ENCODE measurements at regions not wholly inside any gene's neighbourhood (a gene's known extent, or its start where the extent isn't known, plus 50 kb on each side); places are given as distances from the start of the nearest gene placed in this dataset.

GRCh38 chr5:61948151-61948550, 357.9 kb upstream of the KIF2A start:
- intact Hi-C loops (cut with micrococcal nuclease; ENCODE audit: unreplicated experiment) = no loop called here
- H3K27ac Mint-ChIP-seq (ENCODE audit: unreplicated experiment) = no peak overlapping the region
- H3K4me1 Mint-ChIP-seq (ENCODE audit: low read depth, unreplicated experiment) = no peaks in the 10 kb centered on the region
- peaks cover 68% of the 10 kb centered on the region for H3K27me3 Mint-ChIP-seq (ENCODE audit: unreplicated experiment)
- TF ChIP-seq CTCF (IDR thresholded peaks at IDR 0.05; ENCODE audit: unreplicated experiment) = no peak
- no peak for DNase-seq
- CTCF ChIA-PET = no interaction called here
- no peaks in the 10 kb centered on the region for H3K36me3 Mint-ChIP-seq (ENCODE audit: insufficient read depth, unreplicated experiment)
- BruUV-seq (replicated peaks) = no TSS peak
- H3K9me3 Mint-ChIP-seq (ENCODE audit: low read depth, unreplicated experiment) = no peaks in the 10 kb centered on the region
- no peak overlapping the region for H3K4me3 Mint-ChIP-seq (ENCODE audit: low read depth, unreplicated experiment)

DNA sequence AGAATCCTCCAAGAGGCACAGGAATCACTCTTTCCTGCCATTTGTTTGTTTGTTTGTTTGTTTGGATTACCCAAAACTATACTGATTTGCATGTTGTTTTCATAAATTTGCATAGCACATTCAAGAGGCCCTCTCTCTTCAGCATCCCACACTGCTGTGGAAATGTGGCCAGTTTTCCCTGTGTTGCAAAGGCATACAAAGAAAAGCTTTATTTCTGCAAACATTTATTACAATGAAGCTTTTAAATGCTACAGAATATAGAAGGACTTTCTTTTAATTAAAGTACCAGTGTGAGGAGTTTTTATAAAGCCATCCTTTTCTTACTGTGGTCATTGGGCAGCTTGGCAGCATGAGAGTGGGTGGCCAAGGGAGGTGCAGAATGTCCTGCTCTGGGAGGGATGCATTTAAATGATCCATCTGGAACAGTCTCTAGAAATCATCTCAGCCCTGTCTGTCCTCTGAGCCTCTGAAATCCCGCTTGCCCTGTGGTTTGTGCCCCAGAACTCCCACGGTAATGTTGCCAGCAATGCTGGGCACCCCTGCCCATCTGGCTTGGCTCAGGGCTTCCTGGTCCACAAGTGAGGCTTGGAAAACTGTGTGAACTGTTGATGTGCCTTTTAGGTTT, 356.8 kb upstream of the KIF2A start:
- no TSS peak for BruUV-seq (replicated peaks)
- CTCF ChIA-PET = no interaction called here
- H3K27ac Mint-ChIP-seq (ENCODE audit: unreplicated experiment) = no peak overlapping the region
- no peaks in the 10 kb centered on the region for H3K9me3 Mint-ChIP-seq (ENCODE audit: low read depth, unreplicated experiment)
- no peaks in the 10 kb centered on the region for H3K4me1 Mint-ChIP-seq (ENCODE audit: low read depth, unreplicated experiment)
- TF ChIP-seq CTCF (IDR thresholded peaks at IDR 0.05; ENCODE audit: unreplicated experiment) = no peak
- peaks cover 58% of the 10 kb centered on the region for H3K27me3 Mint-ChIP-seq (ENCODE audit: unreplicated experiment)
- no peaks in the 10 kb centered on the region for H3K36me3 Mint-ChIP-seq (ENCODE audit: insufficient read depth, unreplicated experiment)
- intact Hi-C loops (cut with micrococcal nuclease; ENCODE audit: unreplicated experiment) = no loop called here
- DNase-seq = no peak
- H3K4me3 Mint-ChIP-seq (ENCODE audit: low read depth, unreplicated experiment) = no peak overlapping the region

DNA sequence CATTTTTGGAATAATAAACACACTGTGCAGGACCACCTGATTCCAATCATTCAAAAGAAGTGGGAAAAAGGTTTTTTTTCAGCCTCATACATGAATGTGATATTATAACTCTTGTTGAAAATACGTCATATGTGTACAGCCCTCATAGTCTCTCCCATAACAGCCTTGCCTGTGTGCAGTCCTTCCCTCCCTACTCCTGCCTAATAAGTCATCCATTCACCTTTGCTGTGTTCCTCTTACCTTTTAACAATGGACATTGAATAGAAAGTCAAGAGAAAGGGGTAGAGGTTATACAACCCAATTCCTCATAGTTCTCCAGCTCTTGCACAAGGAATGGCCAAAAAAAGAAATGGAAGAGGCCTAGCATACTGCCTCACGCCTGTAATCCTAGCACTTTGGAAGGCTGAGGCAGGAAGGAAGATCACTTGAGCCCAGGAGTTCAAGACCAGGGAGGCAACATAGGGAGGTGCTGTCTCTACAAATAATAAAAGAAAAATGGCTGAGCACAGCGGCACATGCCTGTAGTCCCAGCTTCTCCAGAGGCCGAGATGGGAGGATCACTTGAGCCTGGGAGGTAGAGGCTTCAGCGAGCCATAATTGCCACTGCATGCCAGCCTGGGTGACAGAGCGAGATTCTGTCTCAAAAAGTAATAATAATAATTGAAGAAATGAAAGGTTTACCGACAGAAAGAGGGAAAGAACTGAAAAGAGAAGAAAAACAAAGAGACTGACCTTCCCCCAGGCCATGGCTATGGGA, 356.1 kb upstream of the KIF2A start:
- H3K27me3 Mint-ChIP-seq (ENCODE audit: unreplicated experiment) = peaks cover 51% of the 10 kb centered on the region
- intact Hi-C loops (cut with micrococcal nuclease; ENCODE audit: unreplicated experiment) = no loop called here
- CTCF ChIA-PET = interaction anchor here (0.5 kb wide), 1 partner anchor 128 kb away, joined by 4 read pairs; no protein-coding TSS in a partner anchor
- no peak overlapping the region for H3K27ac Mint-ChIP-seq (ENCODE audit: unreplicated experiment)
- H3K9me3 Mint-ChIP-seq (ENCODE audit: low read depth, unreplicated experiment) = no peaks in the 10 kb centered on the region
- no peak for TF ChIP-seq CTCF (IDR thresholded peaks at IDR 0.05; ENCODE audit: unreplicated experiment)
- DNase-seq = no peak
- H3K36me3 Mint-ChIP-seq (ENCODE audit: insufficient read depth, unreplicated experiment) = no peaks in the 10 kb centered on the region
- H3K4me3 Mint-ChIP-seq (ENCODE audit: low read depth, unreplicated experiment) = no peak overlapping the region
- no TSS peak for BruUV-seq (replicated peaks)
- no peaks in the 10 kb centered on the region for H3K4me1 Mint-ChIP-seq (ENCODE audit: low read depth, unreplicated experiment)

GRCh38 chr5:61951295-61951694, 354.7 kb upstream of the KIF2A start:
- CTCF ChIA-PET = no interaction called here
- peaks cover 37% of the 10 kb centered on the region for H3K27me3 Mint-ChIP-seq (ENCODE audit: unreplicated experiment)
- no peaks in the 10 kb centered on the region for H3K4me1 Mint-ChIP-seq (ENCODE audit: low read depth, unreplicated experiment)
- H3K4me3 Mint-ChIP-seq (ENCODE audit: low read depth, unreplicated experiment) = no peak overlapping the region
- no TSS peak for BruUV-seq (replicated peaks)
- intact Hi-C loops (cut with micrococcal nuclease; ENCODE audit: unreplicated experiment) = no loop called here
- TF ChIP-seq CTCF (IDR thresholded peaks at IDR 0.05; ENCODE audit: unreplicated experiment) = no peak
- H3K9me3 Mint-ChIP-seq (ENCODE audit: low read depth, unreplicated experiment) = no peaks in the 10 kb centered on the region
- H3K36me3 Mint-ChIP-seq (ENCODE audit: insufficient read depth, unreplicated experiment) = no peaks in the 10 kb centered on the region
- H3K27ac Mint-ChIP-seq (ENCODE audit: unreplicated experiment) = no peak overlapping the region
- DNase-seq = no peak
